Cardiac muscle cell (in vitro differentiated cells and primary cell): ENCODE measurements at regions not wholly inside any gene's neighbourhood (a gene's known extent, or its start where the extent isn't known, plus 50 kb on each side); places are given as distances from the start of the nearest gene placed in this dataset.
A peak's percentile ranks its signal among the peaks of the same experiment; 100 is the strongest.

Experiments used
- DNase-seq, 2 donors: peaks; one replicate each; pipeline versions ENCODE4 v3.0.0 to v3.0.0-alpha.2; 2010 to 2017; ENCODE audit warnings: low read depth in 1 of 2, low spot score in 1 of 2
- H3K27ac ChIP-seq: fragments of 200-600 bp; sonication (generic); 2 replicates; pipeline ENCODE4 v1.5.1; 2016
- H3K27me3 ChIP-seq: fragments of 200-600 bp; sonication (generic); 2 replicates; pipeline ENCODE4 v1.6.0; 2016; ENCODE audit warnings: control low read depth
- H3K36me3 ChIP-seq: fragments of 200-600 bp; sonication (generic); 2 replicates; pipeline ENCODE4 v1.5.1; 2016; ENCODE audit warnings: control low read depth
- H3K4me1 ChIP-seq: fragments of 200-600 bp; sonication (generic); 2 replicates; pipeline ENCODE4 v1.8.1; 2017; ENCODE audit warnings: low read depth, mild to moderate bottlenecking, mixed run types
- H3K4me3 ChIP-seq: fragments of 200-600 bp; sonication (generic); 2 replicates; pipeline ENCODE4 v1.5.1; 2016; ENCODE audit warnings: mild to moderate bottlenecking
- H3K9me3 ChIP-seq: fragments of 200-600 bp; sonication (generic); 2 replicates; pipeline ENCODE4 v1.5.1; 2017; ENCODE audit warnings: low read depth, mild to moderate bottlenecking, control low read depth
- CTCF ChIP-seq: IDR thresholded peaks from 2 replicates; pipeline ENCODE4 v1.5.1; 2012; ENCODE audit warnings: low read depth, mild to moderate bottlenecking, low read length

DNA sequence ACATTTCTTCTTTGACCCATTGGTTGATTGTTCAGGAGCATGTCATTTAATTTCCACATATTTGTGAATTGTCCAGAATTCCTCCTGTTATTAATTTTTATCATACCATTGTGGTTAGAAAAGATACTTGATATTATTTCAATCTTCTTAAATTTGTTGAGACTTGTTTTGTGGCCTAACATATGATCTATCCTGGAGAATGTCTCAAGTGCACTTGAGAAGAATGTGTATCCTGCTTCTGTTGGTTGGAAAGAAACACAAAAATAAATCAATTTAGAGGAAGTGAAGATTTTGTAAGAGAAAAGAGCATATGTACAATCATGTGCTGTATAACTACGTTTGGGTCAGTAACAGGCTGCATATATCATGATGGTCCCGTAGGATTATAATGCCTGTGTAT lies 118.6 kb upstream of the CDC42EP3 start:
- Histone ChIP-seq H3K9me3 (no peaks in the 10 kb centered on the region), H3K27ac (no peak overlapping the region), H3K36me3 (no peaks in the 10 kb centered on the region), H3K27me3 (no peaks in the 10 kb centered on the region), H3K4me3 (no peak overlapping the region), H3K4me1 (peaks cover 18% of the 10 kb centered on the region)
- no peak for DNase-seq
- no peak for TF ChIP-seq CTCF

DNA sequence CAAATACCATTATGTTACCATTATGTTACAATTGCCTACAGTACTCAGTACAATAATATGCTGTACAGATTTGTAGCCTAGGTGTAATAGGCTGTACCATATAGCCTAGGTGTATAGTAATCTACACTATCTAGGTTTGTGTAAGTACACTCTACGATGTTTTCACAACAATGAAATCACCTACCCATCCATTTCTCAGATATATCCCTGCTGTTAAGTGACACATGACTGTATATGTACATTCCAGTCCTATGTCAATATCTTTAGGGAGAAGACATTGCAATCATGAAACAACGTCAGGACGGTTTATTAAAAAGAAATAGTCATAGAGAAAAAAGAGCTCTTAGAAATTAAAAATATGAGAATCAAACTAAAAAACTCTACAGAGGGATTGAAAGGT lies 119.0 kb upstream of the CDC42EP3 start:
- H3K4me1 ChIP-seq = peaks cover 22% of the 10 kb centered on the region
- H3K9me3 ChIP-seq = no peaks in the 10 kb centered on the region
- no peak overlapping the region for H3K27ac ChIP-seq
- TF ChIP-seq CTCF = no peak
- no peaks in the 10 kb centered on the region for H3K27me3 ChIP-seq
- H3K4me3 ChIP-seq = no peak overlapping the region
- DNase-seq = no peak
- no peaks in the 10 kb centered on the region for H3K36me3 ChIP-seq

DNA sequence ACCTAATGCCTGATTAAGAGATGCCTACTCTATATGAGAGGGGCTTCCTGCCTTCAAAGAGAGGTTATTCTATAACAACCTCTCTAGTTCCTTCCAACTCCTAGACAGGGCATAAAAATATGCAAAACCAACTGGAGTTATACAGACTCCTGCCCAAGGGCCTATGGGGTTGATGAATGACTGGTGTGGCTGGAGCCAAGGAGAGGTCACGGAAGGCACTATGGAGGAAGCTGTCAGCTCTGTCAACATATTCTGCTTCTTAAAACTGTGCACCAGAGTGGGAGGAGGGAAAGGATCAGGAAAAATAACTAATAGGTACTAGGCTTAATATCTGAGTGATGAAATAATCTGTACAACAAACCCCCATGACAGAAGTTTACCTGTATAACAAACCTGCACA lies 120.9 kb upstream of the CDC42EP3 start:
- H3K36me3 ChIP-seq = no peaks in the 10 kb centered on the region
- no peaks in the 10 kb centered on the region for H3K27me3 ChIP-seq
- no peak for TF ChIP-seq CTCF
- H3K4me3 ChIP-seq = no peak overlapping the region
- no peak overlapping the region for H3K27ac ChIP-seq
- H3K4me1 ChIP-seq = peaks cover 34% of the 10 kb centered on the region
- DNase-seq = no peak
- no peaks in the 10 kb centered on the region for H3K9me3 ChIP-seq

- H3K9me3 ChIP-seq = no peaks in the 10 kb centered on the region
- no peaks in the 10 kb centered on the region for H3K27me3 ChIP-seq
- H3K27ac ChIP-seq = no peak overlapping the region
- no peak overlapping the region for H3K4me3 ChIP-seq
- no peak for TF ChIP-seq CTCF
- no peak for DNase-seq
- no peaks in the 10 kb centered on the region for H3K36me3 ChIP-seq
- H3K4me1 ChIP-seq = peaks cover 34% of the 10 kb centered on the region
These were observed 121.6 kb upstream of the CDC42EP3 start for GRCh38 chr2:37793004-37793403.

GRCh38 chr2:37794717-37795116 lies 123.3 kb upstream of the CDC42EP3 start:
- no peak for TF ChIP-seq CTCF
- peak in 1 of 2 donors; percentile 67 for DNase-seq

DNA sequence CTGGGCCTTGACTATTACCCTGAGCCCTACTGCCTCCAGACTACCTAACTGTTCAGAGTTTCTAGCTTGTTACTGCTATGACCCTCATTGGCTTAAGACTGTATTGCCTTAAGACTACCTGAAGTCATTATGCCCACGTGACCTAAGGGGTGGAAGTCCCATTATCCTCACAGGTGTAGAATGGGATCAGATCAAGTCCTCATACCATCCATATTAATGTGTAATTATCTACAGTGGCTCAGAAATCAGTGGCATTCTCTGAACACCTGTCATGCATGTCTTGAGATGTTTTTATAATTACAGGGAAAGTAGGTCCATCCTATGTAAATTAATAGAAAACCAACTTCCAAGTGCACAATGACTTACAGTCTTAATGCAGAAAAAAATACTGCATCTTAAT lies 124.0 kb upstream of the CDC42EP3 start:
- H3K9me3 ChIP-seq = no peaks in the 10 kb centered on the region
- peaks cover 34% of the 10 kb centered on the region for H3K4me1 ChIP-seq
- H3K27me3 ChIP-seq = no peaks in the 10 kb centered on the region
- TF ChIP-seq CTCF = no peak
- no peak for DNase-seq
- peak overlapping the region; percentile 39 for H3K27ac ChIP-seq
- H3K4me3 ChIP-seq = no peak overlapping the region
- H3K36me3 ChIP-seq = no peaks in the 10 kb centered on the region

More at GRCh38 chr2:37794717-37795116, 123.3 kb upstream of the CDC42EP3 start:
- Histone ChIP-seq H3K36me3 (no peaks in the 10 kb centered on the region), H3K4me1 (peaks cover 34% of the 10 kb centered on the region), H3K27ac (peak overlapping the region; percentile 39), H3K4me3 (no peak overlapping the region), H3K27me3 (no peaks in the 10 kb centered on the region), H3K9me3 (no peaks in the 10 kb centered on the region)
